ENCODE measurements at regions not wholly inside any gene's neighbourhood (a gene's known extent, or its start where the extent isn't known, plus 50 kb on each side); places are given as distances from the start of the nearest gene placed in this dataset.

DNA sequence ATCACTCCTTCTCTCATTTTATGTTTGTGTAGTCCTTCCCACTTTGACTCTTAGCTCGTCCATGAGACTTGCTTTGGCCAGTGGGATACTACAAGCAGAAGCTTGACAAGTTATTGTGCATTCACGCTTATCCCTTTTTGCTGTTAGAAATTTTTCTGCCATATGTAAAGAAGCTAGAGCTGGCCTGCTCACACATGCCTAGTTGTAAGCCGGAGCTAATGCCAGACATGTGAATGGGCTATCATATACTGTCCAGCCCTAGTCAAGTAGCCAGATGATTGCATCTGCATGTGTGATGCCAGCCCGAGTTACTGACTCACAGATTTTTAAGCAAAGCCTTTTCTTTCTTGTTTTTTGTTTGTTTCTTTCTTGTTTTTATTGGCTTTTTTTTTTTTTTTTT lies 460.7 kb downstream of the TDRD3 start:
- no peak overlapping the region for H2BK120ac ChIP-seq (replicated peaks; ENCODE audit: low read depth, low read length)
- DNase-seq (ENCODE audit: low read depth in 1 of 2, low spot score in 2 of 2) (no peak), FAIRE-seq (no peak)
- 83% methylated on average over 3 of the region's 4 CpGs; no CpG with 5 or more reads in 1 of the 2 experiments for WGBS, 2 experiments (ENCODE audit: extremely low coverage in 1 of 2, insufficient coverage in 1 of 2, insufficient read length in 1 of 2, insufficient replicate concordance in 2 of 2, low coverage in 1 of 2, low lambda C conversion rate in 2 of 2, missing lambda C conversion rate in 1 of 2)
- no peak overlapping the region for H2BK15ac ChIP-seq (ENCODE audit: low read length)
- H2BK20ac ChIP-seq (ENCODE audit: low read length): no peak overlapping the region
- H4K8ac ChIP-seq (ENCODE audit: extremely low read depth, insufficient read depth, low read length): no peak overlapping the region
- H3K9me3 ChIP-seq (ENCODE audit: insufficient read depth in 2 of 2, low read depth in 1 of 2, low read length in 1 of 2): peaks cover 7 to 8% of the 10 kb centered on the region in 2 experiments
- H4K20me1 ChIP-seq (replicated peaks in 1 of 2; ENCODE audit: control insufficient read depth in 1 of 2, insufficient read depth in 2 of 2, low read length in 2 of 2): no peaks in the 10 kb centered on the region
- H3K23ac ChIP-seq (ENCODE audit: insufficient read length): no peak overlapping the region
- H2BK5ac ChIP-seq (ENCODE audit: low read depth, low read length): no peak overlapping the region
- no peak overlapping the region for H4K5ac ChIP-seq (ENCODE audit: insufficient read length, low read depth, low read length)
- no peaks in the 10 kb centered on the region; a peak in 1 of 8 replicates for H3K36me3 ChIP-seq (ENCODE audit: control insufficient read depth in 2 of 4, insufficient read depth in 4 of 4, low read length in 3 of 4)
- H3K9ac ChIP-seq (replicated peaks in 1 of 4; ENCODE audit: extremely low read depth in 1 of 4, low read depth in 3 of 4, low read length in 3 of 4): no peak overlapping the region
- no peak overlapping the region for H2BK12ac ChIP-seq (ENCODE audit: low read depth, low read length)
- TF ChIP-seq SAP30 (IDR thresholded peaks at IDR 0.05; ENCODE audit: insufficient read depth, insufficient replicate concordance, low read length): no peak
- TF ChIP-seq CTBP2 (IDR thresholded peaks at IDR 0.05; ENCODE audit: borderline replicate concordance, insufficient read depth, insufficient read length, low read length): no peak
- TF ChIP-seq SP4 (IDR thresholded peaks at IDR 0.05; ENCODE audit: low read length): no peak
- TF ChIP-seq RAD21 (IDR thresholded peaks at IDR 0.05 in 1 of 2, conservative IDR thresholded peaks at IDR 0.05 in 1 of 2; ENCODE audit: low read depth in 2 of 2, low read length in 2 of 2): no peak
- TF ChIP-seq YY1 (IDR thresholded peaks at IDR 0.05; ENCODE audit: low read depth, low read length): no peak
- no peak for TF ChIP-seq CHD1 (IDR thresholded peaks at IDR 0.05; ENCODE audit: low read depth, low read length)
- TF ChIP-seq MAFK (IDR thresholded peaks at IDR 0.05; ENCODE audit: low read depth, low read length): no peak
- no peak for TF ChIP-seq RXRA (IDR thresholded peaks at IDR 0.05; ENCODE audit: insufficient read depth, low read depth, low read length)
- TF ChIP-seq TBP (IDR thresholded peaks at IDR 0.05; ENCODE audit: low read depth, low read length): no peak
- no peak for TF ChIP-seq BCL11A (IDR thresholded peaks at IDR 0.05; ENCODE audit: low read depth in 2 of 2, low read length in 2 of 2)
- TF ChIP-seq SIRT6 (IDR thresholded peaks at IDR 0.05; ENCODE audit: low read length): no peak
- 0 out of 2 replicates have a peak, but pooled peaks cover 1% of the 10 kb centered on the region for H3K23me2 ChIP-seq (ENCODE audit: low read depth, low read length)
- no peak overlapping the region for H3K27ac ChIP-seq (ENCODE audit: low read depth, low read length)
- H3K79me1 ChIP-seq (ENCODE audit: low read depth, low read length): no peaks in the 10 kb centered on the region
- no peak overlapping the region for H3K56ac ChIP-seq (replicated peaks; ENCODE audit: insufficient read length, low read depth, low read length)
- no peak overlapping the region for H3K14ac ChIP-seq (ENCODE audit: insufficient read length)
- H4K91ac ChIP-seq (replicated peaks; ENCODE audit: insufficient read length, low read length): no peak overlapping the region
- H2AFZ ChIP-seq (ENCODE audit: low read length): peak overlapping the region; percentile 10; the same call in 1 of the 2 replicates
- H3K4me2 ChIP-seq (ENCODE audit: insufficient read depth in 1 of 2, low read depth in 2 of 2, low read length in 2 of 2): no peak overlapping the region
- CTCF ChIA-PET (ENCODE audit: partially characterized antibody): no interaction called here
- POLR2A ChIA-PET (ENCODE audit: partially characterized antibody): no interaction called here
- H3K4ac ChIP-seq (replicated peaks; ENCODE audit: insufficient read length, low read depth, low read length): no peak overlapping the region
- H2AK5ac ChIP-seq (ENCODE audit: low read depth, low read length): no peak overlapping the region
- H3K18ac ChIP-seq (ENCODE audit: extremely low read depth, low read length): no peak overlapping the region
- no peak overlapping the region for H3K4me3 ChIP-seq (ENCODE audit: extremely low read depth in 1 of 4, insufficient read depth in 2 of 4, low read depth in 3 of 4, low read length in 4 of 4)
- H3K79me2 ChIP-seq (ENCODE audit: control insufficient read depth in 1 of 2, insufficient read depth in 2 of 2, low read length in 2 of 2): no peaks in the 10 kb centered on the region
- H3K27me3 ChIP-seq (replicated peaks in 1 of 4; ENCODE audit: control insufficient read depth in 3 of 4, extremely low read depth in 1 of 4, insufficient read depth in 3 of 4, low read length in 3 of 4): no peaks in the 10 kb centered on the region
- no peaks in the 10 kb centered on the region for H3K4me1 ChIP-seq (replicated peaks in 1 of 4; ENCODE audit: control insufficient read depth in 3 of 4, insufficient read depth in 4 of 4, low read length in 3 of 4)
